ENCODE measurements at regions not wholly inside any gene's neighbourhood (a gene's known extent, or its start where the extent isn't known, plus 50 kb on each side); places are given as distances from the start of the nearest gene placed in this dataset.

DNA sequence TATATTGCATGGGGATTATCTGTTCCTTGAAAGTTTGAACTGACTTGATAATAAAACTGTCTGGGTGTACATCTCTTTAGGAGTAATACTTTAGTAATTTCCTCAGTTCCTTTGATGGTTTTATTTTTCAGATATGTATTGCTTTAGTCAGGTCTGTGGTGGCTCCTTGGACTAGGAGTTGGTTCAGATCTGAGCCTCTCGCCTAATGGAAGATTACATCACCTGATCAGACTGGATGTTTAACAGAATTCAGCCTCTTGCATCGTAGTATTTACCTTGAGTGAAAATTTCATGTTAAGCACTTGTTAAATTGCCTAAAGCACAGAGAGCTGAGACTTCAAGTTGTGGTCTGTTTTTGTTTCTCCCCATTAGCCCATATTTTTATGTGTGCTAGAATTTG is 267.3 kb downstream of the MAP2K4 start:
- TF ChIP-seq, protein P1, sequence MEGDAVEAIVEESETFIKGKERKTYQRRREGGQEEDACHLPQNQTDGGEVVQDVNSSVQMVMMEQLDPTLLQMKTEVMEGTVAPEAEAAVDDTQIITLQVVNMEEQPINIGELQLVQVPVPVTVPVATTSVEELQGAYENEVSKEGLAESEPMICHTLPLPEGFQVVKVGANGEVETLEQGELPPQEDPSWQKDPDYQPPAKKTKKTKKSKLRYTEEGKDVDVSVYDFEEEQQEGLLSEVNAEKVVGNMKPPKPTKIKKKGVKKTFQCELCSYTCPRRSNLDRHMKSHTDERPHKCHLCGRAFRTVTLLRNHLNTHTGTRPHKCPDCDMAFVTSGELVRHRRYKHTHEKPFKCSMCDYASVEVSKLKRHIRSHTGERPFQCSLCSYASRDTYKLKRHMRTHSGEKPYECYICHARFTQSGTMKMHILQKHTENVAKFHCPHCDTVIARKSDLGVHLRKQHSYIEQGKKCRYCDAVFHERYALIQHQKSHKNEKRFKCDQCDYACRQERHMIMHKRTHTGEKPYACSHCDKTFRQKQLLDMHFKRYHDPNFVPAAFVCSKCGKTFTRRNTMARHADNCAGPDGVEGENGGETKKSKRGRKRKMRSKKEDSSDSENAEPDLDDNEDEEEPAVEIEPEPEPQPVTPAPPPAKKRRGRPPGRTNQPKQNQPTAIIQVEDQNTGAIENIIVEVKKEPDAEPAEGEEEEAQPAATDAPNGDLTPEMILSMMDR (IDR thresholded peaks at IDR 0.05), result no peak
- DNase-seq (ENCODE audit: low spot score), result no peak
- no peak for ATAC-seq (ENCODE audit: low FRiP score)

DNA sequence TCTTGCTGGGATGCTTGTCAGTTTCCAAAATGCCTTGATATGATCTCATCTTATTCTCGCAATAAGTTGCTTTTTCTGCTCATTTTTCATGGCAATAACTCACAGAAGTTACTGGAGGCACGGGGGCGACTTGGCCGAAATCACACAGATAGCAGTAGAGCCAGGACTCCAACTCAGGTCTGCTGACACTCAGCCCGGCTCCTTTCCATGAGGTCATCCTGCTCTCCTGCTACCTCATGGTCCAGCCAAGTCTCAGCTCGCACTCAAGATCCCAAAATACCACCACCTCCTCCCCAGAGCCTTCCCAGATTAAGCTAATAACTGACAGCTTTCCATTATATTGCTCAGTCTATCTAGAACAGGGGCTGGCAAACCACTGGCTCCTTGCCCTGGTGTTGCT is 269.5 kb downstream of the MAP2K4 start:
- TF ChIP-seq, protein P1 (IDR thresholded peaks at IDR 0.05), result no peak
- no peak for ATAC-seq (ENCODE audit: low FRiP score)
- DNase-seq (ENCODE audit: low spot score), result no peak

DNA sequence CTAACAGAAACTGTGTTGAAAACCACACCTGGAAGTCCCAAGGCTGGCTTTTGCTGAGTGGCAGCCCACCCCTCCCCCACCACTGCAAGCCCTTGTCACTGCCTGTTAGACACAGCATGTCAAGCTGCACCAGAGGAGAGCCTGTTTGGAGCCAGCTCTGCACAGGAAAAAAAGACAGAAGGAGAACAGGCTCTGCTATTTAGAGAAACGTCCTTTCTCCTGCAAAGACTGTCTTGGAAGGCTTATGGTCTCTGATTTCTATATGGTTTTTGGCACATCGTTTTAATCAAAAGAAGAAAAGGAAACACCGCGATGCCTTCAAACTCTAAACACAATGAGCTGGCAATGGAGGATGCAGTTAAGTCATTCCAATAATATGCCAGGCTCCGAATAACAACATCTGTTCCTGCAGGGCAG is 275.5 kb downstream of the MAP2K4 start:
- ATAC-seq (ENCODE audit: low FRiP score) (no peak), DNase-seq (ENCODE audit: low spot score) (no peak)
- TF ChIP-seq, protein P1 (IDR thresholded peaks at IDR 0.05), result no peak

DNA sequence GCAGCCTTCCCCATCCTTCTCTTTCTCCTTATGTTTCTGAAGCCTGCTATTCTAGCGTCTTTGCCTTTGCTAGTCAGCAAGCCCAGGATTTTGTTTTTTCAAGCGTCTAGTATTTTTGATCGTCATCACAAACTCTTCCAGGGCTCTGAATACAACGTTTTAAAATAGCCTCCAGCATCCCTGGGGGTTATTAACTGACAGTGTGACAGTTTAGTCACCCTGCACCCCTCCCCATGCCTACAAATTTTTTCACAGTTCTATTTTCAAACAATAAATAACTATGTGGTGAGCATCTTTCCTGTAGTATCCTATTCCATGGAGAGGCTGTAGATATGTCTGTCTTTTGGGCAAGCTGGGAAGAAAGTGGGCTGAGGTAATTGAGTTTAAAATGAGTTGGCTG is 280.9 kb downstream of the MAP2K4 start:
- DNase-seq (ENCODE audit: low spot score) (no peak), ATAC-seq (ENCODE audit: low FRiP score) (no peak)
- TF ChIP-seq, protein P1 (IDR thresholded peaks at IDR 0.05), result no peak

DNA sequence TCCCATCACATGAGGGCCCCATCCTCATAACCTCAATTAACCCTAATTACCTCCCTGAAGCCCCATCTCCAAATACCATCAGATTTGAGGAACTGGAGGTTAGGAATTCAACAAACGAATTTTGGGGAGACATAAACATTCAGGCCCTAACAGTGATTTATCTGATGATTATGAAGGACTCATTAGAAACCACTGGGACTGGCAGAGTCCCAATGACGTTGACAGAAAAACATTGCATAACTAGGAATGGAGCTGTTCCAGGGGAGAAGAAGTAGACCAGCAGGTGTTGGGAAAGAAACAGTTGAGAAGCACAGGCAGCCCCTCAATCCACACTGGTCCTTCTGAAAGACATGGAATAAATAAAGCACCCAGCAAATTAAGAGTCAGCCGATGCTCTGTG is 282.0 kb downstream of the MAP2K4 start:
- no peak for DNase-seq (ENCODE audit: low spot score)
- ATAC-seq (ENCODE audit: low FRiP score), result no peak
- TF ChIP-seq, protein P1 (IDR thresholded peaks at IDR 0.05), result no peak

DNA sequence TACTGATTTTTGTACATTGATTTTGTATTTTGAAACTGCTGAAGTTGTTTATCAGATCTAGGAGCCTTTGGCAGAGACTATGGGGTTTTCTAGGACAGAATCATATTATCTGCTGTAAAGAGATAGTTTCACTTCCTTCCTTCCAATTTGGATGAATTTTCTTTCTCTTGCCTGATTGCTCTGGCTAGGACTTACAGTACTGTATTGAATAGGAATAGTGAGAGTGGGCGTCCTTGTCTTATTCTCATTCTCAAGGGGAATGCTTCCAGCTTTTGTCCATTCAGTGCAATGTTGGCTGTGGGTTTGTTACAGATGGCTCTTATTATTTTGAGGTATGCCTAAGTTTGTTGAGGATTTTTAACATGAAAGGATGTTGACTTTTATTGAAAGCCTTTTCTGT is 290.1 kb downstream of the MAP2K4 start:
- TF ChIP-seq, protein P1 (IDR thresholded peaks at IDR 0.05), result no peak
- DNase-seq (ENCODE audit: low spot score), result no peak
- no peak for ATAC-seq (ENCODE audit: low FRiP score)

DNA sequence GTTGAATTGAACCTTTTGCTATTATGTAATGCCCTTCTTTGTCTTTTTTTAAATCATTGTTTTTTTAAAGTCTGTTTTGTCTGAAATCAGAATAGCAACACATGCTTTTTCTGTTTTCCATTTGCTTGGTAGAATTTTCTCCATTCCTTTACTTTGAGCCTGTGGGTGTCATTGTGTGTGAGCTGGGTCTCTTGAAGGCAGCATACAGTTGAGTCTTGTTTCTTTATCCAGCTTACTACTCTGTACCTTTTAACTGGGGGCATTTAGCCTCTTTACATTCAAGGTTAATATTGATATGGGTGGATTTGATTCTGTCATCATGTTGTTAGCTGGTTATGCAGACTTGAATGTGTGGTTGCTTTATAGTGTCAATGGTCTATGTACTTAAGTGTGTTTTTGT is 292.0 kb downstream of the MAP2K4 start:
- TF ChIP-seq, protein P1 (IDR thresholded peaks at IDR 0.05), result no peak
- ATAC-seq (ENCODE audit: low FRiP score), result no peak
- no peak for DNase-seq (ENCODE audit: low spot score)
